Breast epithelium (tissue), 3 donors: ENCODE measurements at regions not wholly inside any gene's neighbourhood (a gene's known extent, or its start where the extent isn't known, plus 50 kb on each side); places are given as distances from the start of the nearest gene placed in this dataset.

Experiments
- POLR2A ChIP-seq: fragments of 450-650 bp; IDR thresholded peaks from one replicate; pipeline ENCODE4 v1.6.1; 2016; ENCODE audit warnings: antibody characterized with exemption, mild to moderate bottlenecking, moderate library complexity
- TF ChIP-seq, protein P1 (sequence below), 3 donors: fragments of 450-650 bp; IDR thresholded peaks; one replicate each; pipeline ENCODE4 v1.5.1; 2016 to 2017; ENCODE audit warnings: antibody characterized with exemption in 3 of 3, mild to moderate bottlenecking in 3 of 3, moderate library complexity in 3 of 3

DNA sequence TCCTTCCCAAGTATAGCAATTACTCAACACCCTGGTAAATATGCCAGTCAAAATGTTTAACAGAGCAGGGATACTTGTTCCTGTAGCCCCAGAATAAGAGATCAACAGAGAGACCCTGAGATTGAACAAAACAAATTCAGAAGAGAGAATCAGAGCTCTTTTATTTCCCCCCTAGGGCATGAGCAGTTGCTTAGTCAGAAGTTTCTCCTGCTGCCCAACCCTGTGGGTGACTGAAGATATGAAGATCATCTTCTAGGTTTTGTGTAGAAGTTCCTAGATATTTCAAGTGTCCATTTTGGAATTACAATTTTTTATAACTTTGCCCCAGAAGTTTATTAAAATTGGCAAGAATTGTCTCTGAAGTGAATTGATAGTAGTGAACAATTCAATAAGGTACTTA lies 59.1 kb upstream of the RXFP1 start:
- TF ChIP-seq, protein P1, sequence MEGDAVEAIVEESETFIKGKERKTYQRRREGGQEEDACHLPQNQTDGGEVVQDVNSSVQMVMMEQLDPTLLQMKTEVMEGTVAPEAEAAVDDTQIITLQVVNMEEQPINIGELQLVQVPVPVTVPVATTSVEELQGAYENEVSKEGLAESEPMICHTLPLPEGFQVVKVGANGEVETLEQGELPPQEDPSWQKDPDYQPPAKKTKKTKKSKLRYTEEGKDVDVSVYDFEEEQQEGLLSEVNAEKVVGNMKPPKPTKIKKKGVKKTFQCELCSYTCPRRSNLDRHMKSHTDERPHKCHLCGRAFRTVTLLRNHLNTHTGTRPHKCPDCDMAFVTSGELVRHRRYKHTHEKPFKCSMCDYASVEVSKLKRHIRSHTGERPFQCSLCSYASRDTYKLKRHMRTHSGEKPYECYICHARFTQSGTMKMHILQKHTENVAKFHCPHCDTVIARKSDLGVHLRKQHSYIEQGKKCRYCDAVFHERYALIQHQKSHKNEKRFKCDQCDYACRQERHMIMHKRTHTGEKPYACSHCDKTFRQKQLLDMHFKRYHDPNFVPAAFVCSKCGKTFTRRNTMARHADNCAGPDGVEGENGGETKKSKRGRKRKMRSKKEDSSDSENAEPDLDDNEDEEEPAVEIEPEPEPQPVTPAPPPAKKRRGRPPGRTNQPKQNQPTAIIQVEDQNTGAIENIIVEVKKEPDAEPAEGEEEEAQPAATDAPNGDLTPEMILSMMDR (IDR thresholded peaks at IDR 0.05), result no peak
- TF ChIP-seq POLR2A, result no peak
